ENCODE measurements at regions not wholly inside any gene's neighbourhood (a gene's known extent, or its start where the extent isn't known, plus 50 kb on each side); places are given as distances from the start of the nearest gene placed in this dataset.

GRCh38 chr2:128701418-128701817 lies 382.8 kb upstream of the HS6ST1 start:
- DNase-seq (ENCODE audit: low read depth), result no peak
- no peak overlapping the region for H3K4me3 ChIP-seq (ENCODE audit: control insufficient read depth, low read depth, low read length)
- no peak for TF ChIP-seq CTCF (IDR thresholded peaks at IDR 0.05; ENCODE audit: control insufficient read depth, insufficient read depth, low read depth, low read length, missing control alignments)

- no peak for DNase-seq (ENCODE audit: low read depth)
- no peak for TF ChIP-seq CTCF (IDR thresholded peaks at IDR 0.05; ENCODE audit: control insufficient read depth, insufficient read depth, low read depth, low read length, missing control alignments)
- no peak overlapping the region for H3K4me3 ChIP-seq (ENCODE audit: control insufficient read depth, low read depth, low read length)
Measured at GRCh38 chr2:128702616-128703015, 383.9 kb upstream of the HS6ST1 start.

- no peak for DNase-seq (ENCODE audit: low read depth)
- TF ChIP-seq CTCF (IDR thresholded peaks at IDR 0.05; ENCODE audit: control insufficient read depth, insufficient read depth, low read depth, low read length, missing control alignments), result no peak
- H3K4me3 ChIP-seq (ENCODE audit: control insufficient read depth, low read depth, low read length), result no peak overlapping the region
Measured at GRCh38 chr2:128708106-128708816, 389.6 kb upstream of the HS6ST1 start.

GRCh38 chr2:128710242-128710641 lies 391.6 kb upstream of the HS6ST1 start:
- no peak for TF ChIP-seq CTCF (IDR thresholded peaks at IDR 0.05; ENCODE audit: control insufficient read depth, insufficient read depth, low read depth, low read length, missing control alignments)
- DNase-seq (ENCODE audit: low read depth), result no peak
- H3K4me3 ChIP-seq (ENCODE audit: control insufficient read depth, low read depth, low read length), result no peak overlapping the region

GRCh38 chr2:128710729-128711128 lies 392.1 kb upstream of the HS6ST1 start:
- TF ChIP-seq CTCF (IDR thresholded peaks at IDR 0.05; ENCODE audit: control insufficient read depth, insufficient read depth, low read depth, low read length, missing control alignments), result no peak
- DNase-seq (ENCODE audit: low read depth), result no peak
- no peak overlapping the region for H3K4me3 ChIP-seq (ENCODE audit: control insufficient read depth, low read depth, low read length)

GRCh38 chr2:128714285-128714684 lies 395.6 kb upstream of the HS6ST1 start:
- no peak for DNase-seq (ENCODE audit: low read depth)
- H3K4me3 ChIP-seq (ENCODE audit: control insufficient read depth, low read depth, low read length), result no peak overlapping the region
- no peak for TF ChIP-seq CTCF (IDR thresholded peaks at IDR 0.05; ENCODE audit: control insufficient read depth, insufficient read depth, low read depth, low read length, missing control alignments)
